ENCODE measurements at regions not wholly inside any gene's neighbourhood (a gene's known extent, or its start where the extent isn't known, plus 50 kb on each side); places are given as distances from the start of the nearest gene placed in this dataset.
"Not testable (repeated sequence)": the region's sequence is repeated elsewhere in the genome, so short reads cannot be mapped to it uniquely, and the experiment has no call there.

GRCh38 chr6:13868236-13868635 is 53.9 kb upstream of the MCUR1 start:
- no peaks in the 10 kb centered on the region for H3K36me3 Mint-ChIP-seq (ENCODE audit: unreplicated experiment)
- peaks cover 19% of the 10 kb centered on the region for H3K27me3 Mint-ChIP-seq (ENCODE audit: unreplicated experiment)
- H3K9me3 Mint-ChIP-seq (ENCODE audit: unreplicated experiment): no peaks in the 10 kb centered on the region
- TF ChIP-seq, protein P1, sequence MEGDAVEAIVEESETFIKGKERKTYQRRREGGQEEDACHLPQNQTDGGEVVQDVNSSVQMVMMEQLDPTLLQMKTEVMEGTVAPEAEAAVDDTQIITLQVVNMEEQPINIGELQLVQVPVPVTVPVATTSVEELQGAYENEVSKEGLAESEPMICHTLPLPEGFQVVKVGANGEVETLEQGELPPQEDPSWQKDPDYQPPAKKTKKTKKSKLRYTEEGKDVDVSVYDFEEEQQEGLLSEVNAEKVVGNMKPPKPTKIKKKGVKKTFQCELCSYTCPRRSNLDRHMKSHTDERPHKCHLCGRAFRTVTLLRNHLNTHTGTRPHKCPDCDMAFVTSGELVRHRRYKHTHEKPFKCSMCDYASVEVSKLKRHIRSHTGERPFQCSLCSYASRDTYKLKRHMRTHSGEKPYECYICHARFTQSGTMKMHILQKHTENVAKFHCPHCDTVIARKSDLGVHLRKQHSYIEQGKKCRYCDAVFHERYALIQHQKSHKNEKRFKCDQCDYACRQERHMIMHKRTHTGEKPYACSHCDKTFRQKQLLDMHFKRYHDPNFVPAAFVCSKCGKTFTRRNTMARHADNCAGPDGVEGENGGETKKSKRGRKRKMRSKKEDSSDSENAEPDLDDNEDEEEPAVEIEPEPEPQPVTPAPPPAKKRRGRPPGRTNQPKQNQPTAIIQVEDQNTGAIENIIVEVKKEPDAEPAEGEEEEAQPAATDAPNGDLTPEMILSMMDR (IDR thresholded peaks at IDR 0.05): no peak
- no peak overlapping the region for H3K27ac Mint-ChIP-seq (ENCODE audit: unreplicated experiment)
- peaks cover 6% of the 10 kb centered on the region for H3K4me1 Mint-ChIP-seq (ENCODE audit: unreplicated experiment)
- H3K4me3 Mint-ChIP-seq (ENCODE audit: unreplicated experiment): no peak overlapping the region
- peak; percentile 54 for DNase-seq (ENCODE audit: extremely low spot score, unreplicated experiment)

DNA sequence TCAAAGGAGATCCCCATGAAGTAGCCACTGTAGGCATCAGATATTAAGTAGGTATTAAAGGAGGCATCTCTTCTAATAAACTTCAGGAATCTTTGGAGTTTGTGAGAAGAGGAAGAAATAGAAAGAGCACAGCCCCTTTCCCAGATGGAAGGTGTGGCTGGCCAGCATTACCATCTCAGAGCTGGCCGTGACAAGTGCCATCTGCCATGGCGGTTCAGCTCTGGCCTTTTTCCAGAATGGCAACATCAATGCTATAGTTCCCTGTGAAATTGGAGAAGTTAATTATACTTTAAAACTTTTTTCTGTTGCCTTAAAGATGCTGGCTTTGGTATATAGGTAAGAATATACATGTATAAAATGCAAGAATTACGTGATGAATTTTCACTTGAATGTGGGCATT is 51.9 kb upstream of the MCUR1 start:
- no peaks in the 10 kb centered on the region for H3K36me3 Mint-ChIP-seq (ENCODE audit: unreplicated experiment)
- no peaks in the 10 kb centered on the region for H3K9me3 Mint-ChIP-seq (ENCODE audit: unreplicated experiment)
- no peak overlapping the region for H3K27ac Mint-ChIP-seq (ENCODE audit: unreplicated experiment)

GRCh38 chr6:13865141-13865540 is 50.8 kb upstream of the MCUR1 start:
- DNase-seq (ENCODE audit: extremely low spot score, unreplicated experiment): peak; percentile 7
- TF ChIP-seq, protein P1 (IDR thresholded peaks at IDR 0.05): no peak
- no peaks in the 10 kb centered on the region for H3K36me3 Mint-ChIP-seq (ENCODE audit: unreplicated experiment)

More for the DNA sequence above, 51.9 kb upstream of the MCUR1 start:
- Mint-ChIP-seq H3K4me1 (ENCODE audit: unreplicated experiment) (peaks cover 2% of the 10 kb centered on the region), H3K4me3 (ENCODE audit: unreplicated experiment) (no peak overlapping the region), H3K27me3 (ENCODE audit: unreplicated experiment) (peaks cover 19% of the 10 kb centered on the region)
- TF ChIP-seq, protein P1 (IDR thresholded peaks at IDR 0.05): no peak
- DNase-seq (ENCODE audit: extremely low spot score, unreplicated experiment): no peak

GRCh38 chr6:13864669-13865068 is 50.3 kb upstream of the MCUR1 start:
- not testable (repeated sequence) for H3K4me3 Mint-ChIP-seq (ENCODE audit: unreplicated experiment); H3K36me3 Mint-ChIP-seq (ENCODE audit: unreplicated experiment); H3K27ac Mint-ChIP-seq (ENCODE audit: unreplicated experiment); H3K9me3 Mint-ChIP-seq (ENCODE audit: unreplicated experiment); H3K4me1 Mint-ChIP-seq (ENCODE audit: unreplicated experiment)
- peak; percentile 19 for DNase-seq (ENCODE audit: extremely low spot score, unreplicated experiment)
- H3K27me3 Mint-ChIP-seq (ENCODE audit: unreplicated experiment): peaks cover 14% of the 10 kb centered on the region

More at GRCh38 chr6:13865141-13865540, 50.8 kb upstream of the MCUR1 start:
- Mint-ChIP-seq H3K27me3 (ENCODE audit: unreplicated experiment) (peaks cover 14% of the 10 kb centered on the region), H3K4me3 (ENCODE audit: unreplicated experiment) (no peak overlapping the region), H3K4me1 (ENCODE audit: unreplicated experiment) (peaks cover 2% of the 10 kb centered on the region), H3K27ac (ENCODE audit: unreplicated experiment) (no peak overlapping the region), H3K9me3 (ENCODE audit: unreplicated experiment) (no peaks in the 10 kb centered on the region)

Measured in osteocyte (in vitro differentiated cells).